Uterus (tissue), 2 donors: ENCODE measurements at regions not wholly inside any gene's neighbourhood (a gene's known extent, or its start where the extent isn't known, plus 50 kb on each side); places are given as distances from the start of the nearest gene placed in this dataset.

Experiments
- POLR2A ChIP-seq, 2 donors: fragments of 450-650 bp; IDR thresholded peaks; one replicate each; pipeline ENCODE4 v1.6.1; 2016; ENCODE audit warnings: antibody characterized with exemption in 2 of 2, mild to moderate bottlenecking in 1 of 2, moderate library complexity in 1 of 2
- TF ChIP-seq, protein P1 (sequence below), 4 experiments: fragments of 200-600 bp in 2 of 4; fragments of 450-650 bp in 2 of 4; sonication (generic) in 2 of 4; IDR thresholded peaks; one replicate each; pipeline ENCODE4 v1.5.1; 2016 to 2019; ENCODE audit warnings: antibody characterized with exemption in 4 of 4, mild to moderate bottlenecking in 2 of 4, moderate library complexity in 1 of 4

GRCh38 chr15:29914511-29914926, 92.3 kb upstream of the TJP1 start:
- TF ChIP-seq, protein P1, sequence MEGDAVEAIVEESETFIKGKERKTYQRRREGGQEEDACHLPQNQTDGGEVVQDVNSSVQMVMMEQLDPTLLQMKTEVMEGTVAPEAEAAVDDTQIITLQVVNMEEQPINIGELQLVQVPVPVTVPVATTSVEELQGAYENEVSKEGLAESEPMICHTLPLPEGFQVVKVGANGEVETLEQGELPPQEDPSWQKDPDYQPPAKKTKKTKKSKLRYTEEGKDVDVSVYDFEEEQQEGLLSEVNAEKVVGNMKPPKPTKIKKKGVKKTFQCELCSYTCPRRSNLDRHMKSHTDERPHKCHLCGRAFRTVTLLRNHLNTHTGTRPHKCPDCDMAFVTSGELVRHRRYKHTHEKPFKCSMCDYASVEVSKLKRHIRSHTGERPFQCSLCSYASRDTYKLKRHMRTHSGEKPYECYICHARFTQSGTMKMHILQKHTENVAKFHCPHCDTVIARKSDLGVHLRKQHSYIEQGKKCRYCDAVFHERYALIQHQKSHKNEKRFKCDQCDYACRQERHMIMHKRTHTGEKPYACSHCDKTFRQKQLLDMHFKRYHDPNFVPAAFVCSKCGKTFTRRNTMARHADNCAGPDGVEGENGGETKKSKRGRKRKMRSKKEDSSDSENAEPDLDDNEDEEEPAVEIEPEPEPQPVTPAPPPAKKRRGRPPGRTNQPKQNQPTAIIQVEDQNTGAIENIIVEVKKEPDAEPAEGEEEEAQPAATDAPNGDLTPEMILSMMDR (IDR thresholded peaks at IDR 0.05), result no peak
- no peak for TF ChIP-seq POLR2A (IDR thresholded peaks at IDR 0.05)
